ENCODE measurements at regions not wholly inside any gene's neighbourhood (a gene's known extent, or its start where the extent isn't known, plus 50 kb on each side); places are given as distances from the start of the nearest gene placed in this dataset.

DNA sequence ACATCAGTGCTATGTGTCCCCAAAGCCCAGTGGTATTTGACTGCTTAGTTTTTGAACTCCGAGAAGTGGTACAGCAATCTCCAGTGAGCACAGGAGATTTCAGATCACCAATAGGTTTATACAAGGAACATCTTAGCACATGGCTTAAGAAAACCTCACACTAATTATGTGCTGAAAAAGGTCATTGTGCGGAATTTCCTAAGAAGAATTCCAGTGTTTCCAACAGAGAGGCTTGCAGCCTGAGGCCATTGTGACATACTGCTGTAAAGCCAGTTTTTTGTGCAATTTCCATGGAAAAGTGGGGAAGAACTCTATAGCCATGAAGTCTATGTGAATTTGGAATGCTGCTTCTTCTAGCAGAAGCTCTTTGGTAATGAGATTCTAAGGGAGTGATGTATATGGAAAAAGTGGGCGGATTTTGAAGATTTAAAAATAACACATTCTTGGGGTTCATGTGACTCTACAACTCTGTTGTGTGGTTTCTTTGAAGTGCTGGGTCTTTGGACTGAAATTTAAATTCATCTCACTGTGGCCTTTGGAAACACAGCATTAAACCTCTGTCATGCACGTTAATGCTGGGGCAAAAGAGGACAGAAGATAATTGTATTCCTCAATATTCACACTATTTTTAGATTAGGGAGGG lies 110.5 kb upstream of the CD180 start:
- intact Hi-C loops (cut with DNase I), result no loop called here
- no peak overlapping the region for H3K4me3 ChIP-seq
- TF ChIP-seq, protein P1, sequence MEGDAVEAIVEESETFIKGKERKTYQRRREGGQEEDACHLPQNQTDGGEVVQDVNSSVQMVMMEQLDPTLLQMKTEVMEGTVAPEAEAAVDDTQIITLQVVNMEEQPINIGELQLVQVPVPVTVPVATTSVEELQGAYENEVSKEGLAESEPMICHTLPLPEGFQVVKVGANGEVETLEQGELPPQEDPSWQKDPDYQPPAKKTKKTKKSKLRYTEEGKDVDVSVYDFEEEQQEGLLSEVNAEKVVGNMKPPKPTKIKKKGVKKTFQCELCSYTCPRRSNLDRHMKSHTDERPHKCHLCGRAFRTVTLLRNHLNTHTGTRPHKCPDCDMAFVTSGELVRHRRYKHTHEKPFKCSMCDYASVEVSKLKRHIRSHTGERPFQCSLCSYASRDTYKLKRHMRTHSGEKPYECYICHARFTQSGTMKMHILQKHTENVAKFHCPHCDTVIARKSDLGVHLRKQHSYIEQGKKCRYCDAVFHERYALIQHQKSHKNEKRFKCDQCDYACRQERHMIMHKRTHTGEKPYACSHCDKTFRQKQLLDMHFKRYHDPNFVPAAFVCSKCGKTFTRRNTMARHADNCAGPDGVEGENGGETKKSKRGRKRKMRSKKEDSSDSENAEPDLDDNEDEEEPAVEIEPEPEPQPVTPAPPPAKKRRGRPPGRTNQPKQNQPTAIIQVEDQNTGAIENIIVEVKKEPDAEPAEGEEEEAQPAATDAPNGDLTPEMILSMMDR (IDR thresholded peaks at IDR 0.05), result no peak
- no peaks in the 10 kb centered on the region for H3K36me3 ChIP-seq
- no peaks in the 10 kb centered on the region for H3K9me3 ChIP-seq
- DNase-seq, result no peak
- no peak overlapping the region for H3K9ac ChIP-seq (ENCODE audit: low read depth in 2 of 2, low read length in 2 of 2)
- H3K4me1 ChIP-seq, result no peaks in the 10 kb centered on the region
- H3K27ac ChIP-seq, result no peak overlapping the region
- H3K27me3 ChIP-seq, result no peaks in the 10 kb centered on the region

DNA sequence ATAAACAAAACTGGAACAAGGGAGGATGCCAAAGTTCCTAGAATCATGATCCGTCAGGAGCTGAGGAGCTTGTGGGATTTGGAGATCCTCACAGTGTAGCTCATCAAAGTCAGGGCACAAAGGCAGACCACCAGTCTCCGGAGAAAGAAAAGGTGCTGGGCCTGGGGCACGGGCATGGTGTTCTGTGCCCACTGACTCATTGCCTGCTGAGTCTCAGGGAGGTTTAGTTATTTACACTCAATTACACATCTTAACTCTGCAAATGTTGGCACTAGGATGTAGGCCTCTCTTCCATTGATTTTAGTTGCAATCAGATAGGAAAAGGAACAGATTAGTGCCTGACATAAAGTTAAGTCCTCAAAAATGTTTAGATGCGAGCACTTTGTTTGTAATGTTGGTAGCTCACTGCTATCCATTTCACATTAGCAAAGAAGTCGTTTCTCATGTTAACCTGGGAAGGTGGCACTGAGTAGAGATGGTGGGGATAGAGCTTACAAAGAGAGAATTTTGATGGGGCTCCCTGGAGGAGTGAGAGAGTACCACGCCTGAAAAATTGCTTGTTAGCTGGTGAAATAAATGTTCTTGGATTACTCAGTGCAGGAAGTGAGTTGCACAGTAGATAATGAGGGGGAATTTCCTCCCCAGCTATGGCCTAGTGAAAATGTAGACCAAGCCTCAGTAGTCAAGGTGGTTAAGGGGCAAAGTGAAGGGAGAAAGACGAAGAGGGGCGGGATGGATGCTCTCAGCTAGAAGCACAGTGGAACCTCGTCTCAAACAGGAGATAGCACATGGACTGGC lies 109.5 kb upstream of the CD180 start:
- Histone ChIP-seq H3K27me3 (no peaks in the 10 kb centered on the region), H3K4me3 (no peak overlapping the region), H3K4me1 (no peaks in the 10 kb centered on the region), H3K9ac (ENCODE audit: low read depth in 2 of 2, low read length in 2 of 2) (no peak overlapping the region), H3K27ac (no peak overlapping the region), H3K36me3 (no peaks in the 10 kb centered on the region), H3K9me3 (no peaks in the 10 kb centered on the region)
- TF ChIP-seq, protein P1 (IDR thresholded peaks at IDR 0.05), result no peak
- intact Hi-C loops (cut with DNase I), result no loop called here
- no peak for DNase-seq

DNA sequence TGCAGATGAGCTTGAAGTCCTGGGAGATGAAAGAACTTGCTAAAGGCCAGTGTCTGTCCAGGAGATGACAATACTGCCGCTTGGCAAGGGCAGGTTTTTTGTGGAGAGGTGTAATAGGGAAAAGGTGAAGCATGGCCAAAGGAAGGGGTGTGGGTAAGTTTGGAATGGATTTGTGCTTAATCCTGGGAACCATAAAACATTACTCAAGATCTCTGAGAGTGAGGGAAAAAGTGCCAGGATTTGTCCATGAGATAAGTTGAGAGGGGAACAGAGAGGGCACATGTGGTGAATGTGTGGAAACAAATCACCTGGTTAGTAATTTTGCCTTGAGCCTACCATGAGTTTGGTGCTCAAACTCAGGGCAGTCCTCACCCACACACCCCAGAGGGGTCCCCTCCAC lies 108.8 kb upstream of the CD180 start:
- no peak for DNase-seq
- Histone ChIP-seq H3K27me3 (no peaks in the 10 kb centered on the region), H3K4me3 (no peak overlapping the region), H3K27ac (no peak overlapping the region), H3K36me3 (no peaks in the 10 kb centered on the region), H3K4me1 (no peaks in the 10 kb centered on the region), H3K9me3 (no peaks in the 10 kb centered on the region), H3K9ac (ENCODE audit: low read depth in 2 of 2, low read length in 2 of 2) (no peak overlapping the region)
- TF ChIP-seq, protein P1 (IDR thresholded peaks at IDR 0.05), result no peak
- intact Hi-C loops (cut with DNase I), result no loop called here

DNA sequence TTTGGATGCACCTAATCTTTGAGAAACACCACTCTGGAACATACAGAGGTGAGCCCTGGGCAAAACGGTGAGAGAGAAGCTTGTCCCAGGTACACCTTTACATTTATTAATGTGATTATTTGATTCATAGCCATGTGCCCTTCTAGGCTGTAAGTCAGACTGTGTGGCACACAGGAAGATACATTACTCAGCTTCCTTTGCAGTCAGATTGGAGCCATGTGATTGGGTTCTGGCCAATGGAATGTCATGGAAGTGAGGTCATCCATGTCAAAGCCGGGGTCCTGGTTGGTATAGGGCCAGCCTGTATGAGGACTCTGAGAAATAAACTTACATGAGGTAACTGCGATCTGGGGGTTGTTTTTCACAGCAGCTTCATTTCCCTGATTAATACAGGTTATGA lies 106.8 kb upstream of the CD180 start:
- TF ChIP-seq, protein P1 (IDR thresholded peaks at IDR 0.05), result no peak
- DNase-seq, result no peak

DNA sequence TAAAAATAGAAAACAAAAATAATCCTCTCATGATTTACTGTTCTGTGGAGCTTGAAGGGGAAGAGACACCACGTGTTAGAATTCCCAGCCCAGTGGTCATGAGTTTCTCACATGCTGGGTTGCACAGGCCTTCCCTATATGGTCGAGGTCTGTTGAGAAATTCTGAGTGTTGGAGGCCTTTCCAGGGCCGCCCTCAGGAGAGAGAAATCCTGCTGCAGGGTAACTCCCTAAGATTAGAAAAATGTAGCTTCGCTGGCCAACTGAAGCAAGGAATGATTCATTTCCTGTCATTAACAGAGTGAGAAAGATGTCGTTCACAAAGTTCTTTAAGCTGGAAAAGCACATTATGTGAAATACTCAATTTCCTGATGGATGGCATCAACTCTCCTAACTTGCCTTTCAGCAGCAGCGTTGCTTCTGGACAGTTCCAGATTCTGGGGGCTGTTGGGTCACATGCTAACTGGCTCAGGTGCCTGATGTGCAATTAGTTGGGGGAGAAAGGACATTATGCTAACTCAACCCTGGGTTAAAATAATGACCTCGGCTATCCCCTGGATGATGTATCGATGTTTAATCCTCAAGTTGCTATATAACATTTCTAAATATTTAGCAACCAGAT lies 104.8 kb upstream of the CD180 start:
- Histone ChIP-seq H3K4me3 (no peak overlapping the region), H3K4me1 (no peaks in the 10 kb centered on the region), H3K27ac (peak overlapping the region; percentile 35), H3K9me3 (no peaks in the 10 kb centered on the region), H3K9ac (ENCODE audit: low read depth in 2 of 2, low read length in 2 of 2) (no peak overlapping the region), H3K36me3 (no peaks in the 10 kb centered on the region), H3K27me3 (no peaks in the 10 kb centered on the region)
- TF ChIP-seq, protein P1 (IDR thresholded peaks at IDR 0.05), result no peak
- DNase-seq, result peak; percentile 37
- intact Hi-C loops (cut with DNase I), result no loop called here

More for the DNA sequence above, 106.8 kb upstream of the CD180 start:
- Histone ChIP-seq H3K9ac (ENCODE audit: low read depth in 2 of 2, low read length in 2 of 2) (no peak overlapping the region), H3K4me1 (no peaks in the 10 kb centered on the region), H3K4me3 (no peak overlapping the region), H3K36me3 (no peaks in the 10 kb centered on the region), H3K27me3 (no peaks in the 10 kb centered on the region), H3K9me3 (no peaks in the 10 kb centered on the region), H3K27ac (no peak overlapping the region)
- intact Hi-C loops (cut with DNase I), result no loop called here
